Left ventricle myocardium inferior (tissue), 1 donor: ENCODE measurements at regions not wholly inside any gene's neighbourhood (a gene's known extent, or its start where the extent isn't known, plus 50 kb on each side); places are given as distances from the start of the nearest gene placed in this dataset.
"Not testable (repeated sequence)": the region's sequence is repeated elsewhere in the genome, so short reads cannot be mapped to it uniquely, and the experiment has no call there.

Experiments used
- DNase-seq: peaks from one replicate; pipeline ENCODE4 v3.0.0-alpha.2; 2020
- H3K27ac ChIP-seq: fragments of 200-600 bp; replicated peaks from 2 replicates; pipeline ENCODE4 v1.8.0; 2021
- H3K27me3 ChIP-seq: fragments of 200-600 bp; 2 replicates; pipeline ENCODE4 v1.8.0; 2021; ENCODE audit warnings: low read depth
- H3K36me3 ChIP-seq: fragments of 200-600 bp; 2 replicates; pipeline ENCODE4 v1.8.0; 2021
- H3K4me1 ChIP-seq: fragments of 200-600 bp; 2 replicates; pipeline ENCODE4 v1.8.0; 2021
- H3K4me3 ChIP-seq: fragments of 200-600 bp; 2 replicates; pipeline ENCODE4 v1.8.0; 2021; ENCODE audit warnings: mild to moderate bottlenecking, moderate library complexity
- H3K9me3 ChIP-seq: fragments of 200-600 bp; replicated peaks from 2 replicates; pipeline ENCODE4 v1.8.0; 2021
- intact Hi-C: fragments of 100-400 bp; cut with micrococcal nuclease; formaldehyde crosslinking; loops from one replicate; pipeline ENCODE4 v1.11.0; 2022
- TF ChIP-seq, protein P1 (sequence below): fragments of 200-600 bp; IDR thresholded peaks from 2 replicates; pipeline ENCODE4 v1.8.0; 2021; ENCODE audit warnings: antibody characterized with exemption, mild to moderate bottlenecking, borderline replicate concordance
- donor health status: DM: no; HTN: yes; CAD: no; lungs with severe emphysema.

- H3K36me3 ChIP-seq, result peaks cover 6% of the 10 kb centered on the region
- DNase-seq, result no peak
- H3K27ac ChIP-seq, result no peak overlapping the region
- H3K4me1 ChIP-seq, result peaks cover 5% of the 10 kb centered on the region
- no peaks in the 10 kb centered on the region for H3K9me3 ChIP-seq
- H3K4me3 ChIP-seq, result no peak overlapping the region
- intact Hi-C loops, result no loop called here
- TF ChIP-seq, protein P1, sequence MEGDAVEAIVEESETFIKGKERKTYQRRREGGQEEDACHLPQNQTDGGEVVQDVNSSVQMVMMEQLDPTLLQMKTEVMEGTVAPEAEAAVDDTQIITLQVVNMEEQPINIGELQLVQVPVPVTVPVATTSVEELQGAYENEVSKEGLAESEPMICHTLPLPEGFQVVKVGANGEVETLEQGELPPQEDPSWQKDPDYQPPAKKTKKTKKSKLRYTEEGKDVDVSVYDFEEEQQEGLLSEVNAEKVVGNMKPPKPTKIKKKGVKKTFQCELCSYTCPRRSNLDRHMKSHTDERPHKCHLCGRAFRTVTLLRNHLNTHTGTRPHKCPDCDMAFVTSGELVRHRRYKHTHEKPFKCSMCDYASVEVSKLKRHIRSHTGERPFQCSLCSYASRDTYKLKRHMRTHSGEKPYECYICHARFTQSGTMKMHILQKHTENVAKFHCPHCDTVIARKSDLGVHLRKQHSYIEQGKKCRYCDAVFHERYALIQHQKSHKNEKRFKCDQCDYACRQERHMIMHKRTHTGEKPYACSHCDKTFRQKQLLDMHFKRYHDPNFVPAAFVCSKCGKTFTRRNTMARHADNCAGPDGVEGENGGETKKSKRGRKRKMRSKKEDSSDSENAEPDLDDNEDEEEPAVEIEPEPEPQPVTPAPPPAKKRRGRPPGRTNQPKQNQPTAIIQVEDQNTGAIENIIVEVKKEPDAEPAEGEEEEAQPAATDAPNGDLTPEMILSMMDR, result no peak
- no peaks in the 10 kb centered on the region for H3K27me3 ChIP-seq
These were observed 156.8 kb downstream of the LEPR start for GRCh38 chr1:65577278-65577677.

- H3K9me3 ChIP-seq, H3K27ac ChIP-seq, intact Hi-C loops, H3K27me3 ChIP-seq, H3K4me3 ChIP-seq, H3K4me1 ChIP-seq, H3K36me3 ChIP-seq, DNase-seq: not testable (repeated sequence)
These were observed 157.5 kb downstream of the LEPR start for GRCh38 chr1:65577982-65578381.

DNA sequence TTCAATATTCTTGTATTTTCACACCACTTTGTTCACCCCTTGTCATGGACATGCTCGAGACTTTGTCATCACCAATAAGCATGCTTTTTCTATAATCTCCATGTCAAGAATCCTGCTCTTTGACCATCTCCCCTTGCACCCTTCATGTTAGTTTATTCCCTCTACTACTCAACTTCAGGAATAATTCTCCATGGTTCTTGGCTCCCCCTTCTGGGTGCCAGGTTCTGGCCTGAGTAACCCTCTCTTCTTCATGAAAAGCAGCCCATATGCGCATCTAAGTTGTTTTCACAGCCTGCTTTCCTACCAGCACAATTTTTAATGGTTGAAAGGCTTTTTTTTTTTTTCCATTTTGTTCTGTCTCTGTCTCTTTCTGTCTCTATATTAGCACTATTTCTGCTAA, 160.7 kb downstream of the LEPR start:
- Histone ChIP-seq H3K9me3 (peaks cover 10% of the 10 kb centered on the region), H3K4me1 (peaks cover 5% of the 10 kb centered on the region), H3K27me3 (no peaks in the 10 kb centered on the region), H3K4me3 (no peak overlapping the region), H3K36me3 (peaks cover 1% of the 10 kb centered on the region), H3K27ac (no peak overlapping the region)
- TF ChIP-seq, protein P1, result peak; percentile 46
- DNase-seq, result no peak
- intact Hi-C loops, result no loop called here

DNA sequence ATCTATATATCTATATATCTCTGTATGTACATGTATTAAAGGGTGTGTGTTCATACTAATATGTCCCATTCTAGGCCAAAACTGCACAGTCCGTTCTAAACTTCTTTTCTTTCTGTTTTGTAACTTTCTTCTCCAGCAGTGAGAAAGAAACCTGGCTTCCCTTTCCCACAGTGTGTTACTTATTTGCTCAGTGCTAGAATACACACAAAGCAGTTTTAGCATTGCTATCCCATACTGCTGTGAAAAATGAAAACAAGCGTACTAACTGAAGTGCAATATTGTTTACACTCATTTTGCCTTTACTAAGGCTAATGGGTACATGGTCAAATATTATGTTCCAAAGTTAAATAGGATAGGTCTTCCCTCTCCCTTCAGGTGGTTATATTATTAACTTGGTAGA, 163.9 kb downstream of the LEPR start:
- Histone ChIP-seq H3K4me1 (no peaks in the 10 kb centered on the region), H3K27ac (no peak overlapping the region), H3K36me3 (no peaks in the 10 kb centered on the region), H3K27me3 (no peaks in the 10 kb centered on the region), H3K4me3 (no peak overlapping the region), H3K9me3 (peaks cover 10% of the 10 kb centered on the region)
- TF ChIP-seq, protein P1, result no peak
- intact Hi-C loops, result no loop called here
- DNase-seq, result no peak

GRCh38 chr1:65590279-65590678, 169.8 kb downstream of the LEPR start:
- H3K9me3 ChIP-seq, result no peaks in the 10 kb centered on the region
- TF ChIP-seq, protein P1, result no peak
- H3K36me3 ChIP-seq, result no peaks in the 10 kb centered on the region
- H3K4me3 ChIP-seq, result no peak overlapping the region
- H3K27ac ChIP-seq, result no peak overlapping the region
- intact Hi-C loops, result no loop called here
- no peak for DNase-seq
- H3K4me1 ChIP-seq, result no peaks in the 10 kb centered on the region
- no peaks in the 10 kb centered on the region for H3K27me3 ChIP-seq

DNA sequence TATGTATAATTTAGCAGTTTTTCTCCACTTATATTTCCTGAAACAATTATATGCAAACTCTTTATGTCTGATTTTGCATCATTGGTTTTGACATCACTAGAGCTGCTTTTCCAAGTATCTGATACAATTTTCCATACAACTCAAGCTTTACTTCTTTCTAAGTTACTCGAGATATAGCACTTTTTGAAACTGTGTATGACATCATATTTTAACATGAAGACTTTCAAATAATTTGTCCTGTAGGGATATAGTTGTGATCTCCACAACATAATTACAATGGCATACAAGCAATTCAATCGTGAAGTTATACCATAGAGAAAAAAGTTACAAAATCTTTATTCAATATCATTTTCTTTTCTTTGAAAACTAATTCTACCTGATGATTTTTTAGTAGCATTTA, 173.0 kb downstream of the LEPR start:
- H3K36me3 ChIP-seq, result no peaks in the 10 kb centered on the region
- no peak overlapping the region for H3K4me3 ChIP-seq
- TF ChIP-seq, protein P1, result no peak
- DNase-seq, result no peak
- no peaks in the 10 kb centered on the region for H3K27me3 ChIP-seq
- H3K4me1 ChIP-seq, result no peaks in the 10 kb centered on the region
- no peaks in the 10 kb centered on the region for H3K9me3 ChIP-seq
- intact Hi-C loops, result no loop called here
- no peak overlapping the region for H3K27ac ChIP-seq
